ENCODE measurements at regions not wholly inside any gene's neighbourhood (a gene's known extent, or its start where the extent isn't known, plus 50 kb on each side); places are given as distances from the start of the nearest gene placed in this dataset.

DNA sequence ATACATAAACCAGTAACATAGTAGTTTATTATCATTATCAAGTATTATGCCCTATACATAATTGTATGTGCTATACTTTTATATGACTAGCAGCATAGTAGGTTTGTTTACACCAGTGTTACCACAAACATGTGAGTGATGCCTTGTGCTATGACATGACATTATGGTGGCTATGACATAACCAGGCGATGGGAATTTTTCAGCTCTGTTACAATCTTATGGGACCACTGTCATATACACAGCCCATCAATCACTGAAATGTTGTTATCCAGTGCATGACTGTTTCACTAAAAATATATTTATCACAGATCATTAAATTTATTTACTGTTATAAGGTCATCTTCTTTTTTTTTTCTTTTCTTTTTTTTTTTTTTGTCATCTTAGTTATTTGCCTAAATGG, 674.5 kb downstream of the PCDH17 start:
- no peaks in the 10 kb centered on the region for H3K27me3 ChIP-seq (ENCODE audit: control insufficient read depth in 4 of 4, insufficient read depth in 4 of 4, low read length in 3 of 4)
- no peak for DNase-seq (ENCODE audit: low spot score)
- TF ChIP-seq NR2F2 (IDR thresholded peaks at IDR 0.05) (no peak), RXRA (IDR thresholded peaks at IDR 0.05) (no peak), TAF1 (conservative IDR thresholded peaks at IDR 0.05) (no peak), FOXA2 (IDR thresholded peaks at IDR 0.05) (no peak), SP1 (IDR thresholded peaks at IDR 0.05) (no peak), GABPA (IDR thresholded peaks at IDR 0.05 in 1 of 2, conservative IDR thresholded peaks at IDR 0.05 in 1 of 2) (no peak), YY1 (IDR thresholded peaks at IDR 0.05) (no peak), HNF4A (conservative IDR thresholded peaks at IDR 0.05) (no peak), EGR1 (IDR thresholded peaks at IDR 0.05; ENCODE audit: low read depth in 2 of 2) (no peak), RAD21 (IDR thresholded peaks at IDR 0.05) (no peak), JUND (IDR thresholded peaks at IDR 0.05) (no peak), FOXA1 (IDR thresholded peaks at IDR 0.05) (no peak), HNF4G (IDR thresholded peaks at IDR 0.05) (no peak)
- TF ChIP-seq, protein P1, sequence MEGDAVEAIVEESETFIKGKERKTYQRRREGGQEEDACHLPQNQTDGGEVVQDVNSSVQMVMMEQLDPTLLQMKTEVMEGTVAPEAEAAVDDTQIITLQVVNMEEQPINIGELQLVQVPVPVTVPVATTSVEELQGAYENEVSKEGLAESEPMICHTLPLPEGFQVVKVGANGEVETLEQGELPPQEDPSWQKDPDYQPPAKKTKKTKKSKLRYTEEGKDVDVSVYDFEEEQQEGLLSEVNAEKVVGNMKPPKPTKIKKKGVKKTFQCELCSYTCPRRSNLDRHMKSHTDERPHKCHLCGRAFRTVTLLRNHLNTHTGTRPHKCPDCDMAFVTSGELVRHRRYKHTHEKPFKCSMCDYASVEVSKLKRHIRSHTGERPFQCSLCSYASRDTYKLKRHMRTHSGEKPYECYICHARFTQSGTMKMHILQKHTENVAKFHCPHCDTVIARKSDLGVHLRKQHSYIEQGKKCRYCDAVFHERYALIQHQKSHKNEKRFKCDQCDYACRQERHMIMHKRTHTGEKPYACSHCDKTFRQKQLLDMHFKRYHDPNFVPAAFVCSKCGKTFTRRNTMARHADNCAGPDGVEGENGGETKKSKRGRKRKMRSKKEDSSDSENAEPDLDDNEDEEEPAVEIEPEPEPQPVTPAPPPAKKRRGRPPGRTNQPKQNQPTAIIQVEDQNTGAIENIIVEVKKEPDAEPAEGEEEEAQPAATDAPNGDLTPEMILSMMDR (IDR thresholded peaks at IDR 0.05; ENCODE audit: low read depth, low read length, missing input control), result no peak
- TF ChIP-seq, protein P2, sequence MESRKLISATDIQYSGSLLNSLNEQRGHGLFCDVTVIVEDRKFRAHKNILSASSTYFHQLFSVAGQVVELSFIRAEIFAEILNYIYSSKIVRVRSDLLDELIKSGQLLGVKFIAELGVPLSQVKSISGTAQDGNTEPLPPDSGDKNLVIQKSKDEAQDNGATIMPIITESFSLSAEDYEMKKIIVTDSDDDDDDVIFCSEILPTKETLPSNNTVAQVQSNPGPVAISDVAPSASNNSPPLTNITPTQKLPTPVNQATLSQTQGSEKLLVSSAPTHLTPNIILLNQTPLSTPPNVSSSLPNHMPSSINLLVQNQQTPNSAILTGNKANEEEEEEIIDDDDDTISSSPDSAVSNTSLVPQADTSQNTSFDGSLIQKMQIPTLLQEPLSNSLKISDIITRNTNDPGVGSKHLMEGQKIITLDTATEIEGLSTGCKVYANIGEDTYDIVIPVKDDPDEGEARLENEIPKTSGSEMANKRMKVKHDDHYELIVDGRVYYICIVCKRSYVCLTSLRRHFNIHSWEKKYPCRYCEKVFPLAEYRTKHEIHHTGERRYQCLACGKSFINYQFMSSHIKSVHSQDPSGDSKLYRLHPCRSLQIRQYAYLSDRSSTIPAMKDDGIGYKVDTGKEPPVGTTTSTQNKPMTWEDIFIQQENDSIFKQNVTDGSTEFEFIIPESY (IDR thresholded peaks at IDR 0.05), result no peak
- TF ChIP-seq, protein P3, sequence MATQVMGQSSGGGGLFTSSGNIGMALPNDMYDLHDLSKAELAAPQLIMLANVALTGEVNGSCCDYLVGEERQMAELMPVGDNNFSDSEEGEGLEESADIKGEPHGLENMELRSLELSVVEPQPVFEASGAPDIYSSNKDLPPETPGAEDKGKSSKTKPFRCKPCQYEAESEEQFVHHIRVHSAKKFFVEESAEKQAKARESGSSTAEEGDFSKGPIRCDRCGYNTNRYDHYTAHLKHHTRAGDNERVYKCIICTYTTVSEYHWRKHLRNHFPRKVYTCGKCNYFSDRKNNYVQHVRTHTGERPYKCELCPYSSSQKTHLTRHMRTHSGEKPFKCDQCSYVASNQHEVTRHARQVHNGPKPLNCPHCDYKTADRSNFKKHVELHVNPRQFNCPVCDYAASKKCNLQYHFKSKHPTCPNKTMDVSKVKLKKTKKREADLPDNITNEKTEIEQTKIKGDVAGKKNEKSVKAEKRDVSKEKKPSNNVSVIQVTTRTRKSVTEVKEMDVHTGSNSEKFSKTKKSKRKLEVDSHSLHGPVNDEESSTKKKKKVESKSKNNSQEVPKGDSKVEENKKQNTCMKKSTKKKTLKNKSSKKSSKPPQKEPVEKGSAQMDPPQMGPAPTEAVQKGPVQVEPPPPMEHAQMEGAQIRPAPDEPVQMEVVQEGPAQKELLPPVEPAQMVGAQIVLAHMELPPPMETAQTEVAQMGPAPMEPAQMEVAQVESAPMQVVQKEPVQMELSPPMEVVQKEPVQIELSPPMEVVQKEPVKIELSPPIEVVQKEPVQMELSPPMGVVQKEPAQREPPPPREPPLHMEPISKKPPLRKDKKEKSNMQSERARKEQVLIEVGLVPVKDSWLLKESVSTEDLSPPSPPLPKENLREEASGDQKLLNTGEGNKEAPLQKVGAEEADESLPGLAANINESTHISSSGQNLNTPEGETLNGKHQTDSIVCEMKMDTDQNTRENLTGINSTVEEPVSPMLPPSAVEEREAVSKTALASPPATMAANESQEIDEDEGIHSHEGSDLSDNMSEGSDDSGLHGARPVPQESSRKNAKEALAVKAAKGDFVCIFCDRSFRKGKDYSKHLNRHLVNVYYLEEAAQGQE (IDR thresholded peaks at IDR 0.05), result no peak
- TF ChIP-seq, protein P4, sequence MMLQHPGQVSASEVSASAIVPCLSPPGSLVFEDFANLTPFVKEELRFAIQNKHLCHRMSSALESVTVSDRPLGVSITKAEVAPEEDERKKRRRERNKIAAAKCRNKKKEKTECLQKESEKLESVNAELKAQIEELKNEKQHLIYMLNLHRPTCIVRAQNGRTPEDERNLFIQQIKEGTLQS (IDR thresholded peaks at IDR 0.05), result no peak
- TF ChIP-seq, protein P5, sequence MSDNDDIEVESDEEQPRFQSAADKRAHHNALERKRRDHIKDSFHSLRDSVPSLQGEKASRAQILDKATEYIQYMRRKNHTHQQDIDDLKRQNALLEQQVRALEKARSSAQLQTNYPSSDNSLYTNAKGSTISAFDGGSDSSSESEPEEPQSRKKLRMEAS (IDR thresholded peaks at IDR 0.05), result no peak
- peaks cover 0 to 10% (median 7%) of the 10 kb centered on the region in 4 donors for H3K4me1 ChIP-seq (ENCODE audit: control insufficient read depth in 4 of 4, insufficient read depth in 4 of 4, low read length in 3 of 4)
- H3K27ac ChIP-seq (ENCODE audit: low read depth in 1 of 2, low read length in 2 of 2), result no peak overlapping the region
- WGBS, result 96% methylated on average over 1 of the region's 1 CpG
- H3K9me3 ChIP-seq (ENCODE audit: control insufficient read depth in 4 of 4, low read length in 3 of 4), result no peaks in the 10 kb centered on the region
- H3K9ac ChIP-seq (ENCODE audit: low read depth in 1 of 2, low read length in 2 of 2), result no peak overlapping the region
- no peaks in the 10 kb centered on the region for H3K36me3 ChIP-seq (ENCODE audit: control insufficient read depth in 4 of 4, insufficient read depth in 3 of 4, low read depth in 1 of 4, low read length in 3 of 4)
- H3K4me3 ChIP-seq (ENCODE audit: low read depth in 1 of 3, low read length in 3 of 3), result no peak overlapping the region
